Osteocyte (in vitro differentiated cells): ENCODE measurements at regions not wholly inside any gene's neighbourhood (a gene's known extent, or its start where the extent isn't known, plus 50 kb on each side); places are given as distances from the start of the nearest gene placed in this dataset.

Experiments
- DNase-seq: peaks from one replicate; pipeline ENCODE4 v3.0.0; 2021; ENCODE audit warnings: mixed read lengths; ENCODE audit not compliant: unreplicated experiment; ENCODE audit errors: extremely low spot score
- H3K27ac Mint-ChIP-seq: one replicate; pipeline ENCODE4 v1.8.0; 2021; ENCODE audit warnings: mild to moderate bottlenecking, mixed read lengths; ENCODE audit not compliant: unreplicated experiment
- H3K27me3 Mint-ChIP-seq: one replicate; pipeline ENCODE4 v1.8.0; 2021; ENCODE audit warnings: mixed read lengths; ENCODE audit not compliant: unreplicated experiment
- H3K36me3 Mint-ChIP-seq: one replicate; pipeline ENCODE4 v1.8.0; 2021; ENCODE audit warnings: mixed read lengths; ENCODE audit not compliant: unreplicated experiment
- H3K4me1 Mint-ChIP-seq: one replicate; pipeline ENCODE4 v1.8.0; 2021; ENCODE audit warnings: mixed read lengths; ENCODE audit not compliant: unreplicated experiment
- H3K4me3 Mint-ChIP-seq: one replicate; pipeline ENCODE4 v1.8.0; 2021; ENCODE audit warnings: mild to moderate bottlenecking, moderate library complexity, mixed read lengths; ENCODE audit not compliant: unreplicated experiment
- H3K9me3 Mint-ChIP-seq: one replicate; pipeline ENCODE4 v1.8.0; 2021; ENCODE audit warnings: mixed read lengths; ENCODE audit not compliant: unreplicated experiment
- TF ChIP-seq, protein P1 (sequence below): fragments of 200-600 bp; sonication (generic); IDR thresholded peaks from 2 replicates; pipeline ENCODE4 v1.5.0; 2021; ENCODE audit warnings: antibody characterized with exemption, mild to moderate bottlenecking, moderate library complexity

DNA sequence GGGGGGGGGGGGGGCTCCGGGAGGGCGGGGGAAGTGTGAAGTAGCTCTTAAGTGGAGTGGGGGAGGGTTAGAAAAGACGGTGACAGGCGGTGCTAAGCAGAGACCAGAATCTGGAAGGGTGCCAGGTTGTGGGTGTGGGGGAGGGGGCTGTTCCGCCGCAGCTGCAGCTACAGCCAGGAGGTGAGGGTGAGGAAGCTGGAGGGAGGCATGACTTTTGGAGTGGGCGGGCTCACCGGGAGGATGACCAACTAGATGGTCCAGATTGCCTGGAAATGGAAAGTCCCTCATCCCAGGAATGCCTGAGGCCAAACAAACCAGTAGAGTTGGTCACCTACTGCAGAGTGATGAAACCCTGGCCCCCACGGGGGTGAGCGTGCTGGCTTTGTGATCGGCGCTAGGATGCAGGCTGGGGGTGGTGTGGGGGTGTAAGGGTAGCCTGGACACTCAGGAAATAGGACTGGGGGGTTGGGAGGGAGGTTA, 158.1 kb upstream of the SHB start:
- peak overlapping the region; percentile 52 for H3K4me3 Mint-ChIP-seq
- H3K36me3 Mint-ChIP-seq: no peaks in the 10 kb centered on the region
- peak; percentile 87 for DNase-seq
- TF ChIP-seq, protein P1, sequence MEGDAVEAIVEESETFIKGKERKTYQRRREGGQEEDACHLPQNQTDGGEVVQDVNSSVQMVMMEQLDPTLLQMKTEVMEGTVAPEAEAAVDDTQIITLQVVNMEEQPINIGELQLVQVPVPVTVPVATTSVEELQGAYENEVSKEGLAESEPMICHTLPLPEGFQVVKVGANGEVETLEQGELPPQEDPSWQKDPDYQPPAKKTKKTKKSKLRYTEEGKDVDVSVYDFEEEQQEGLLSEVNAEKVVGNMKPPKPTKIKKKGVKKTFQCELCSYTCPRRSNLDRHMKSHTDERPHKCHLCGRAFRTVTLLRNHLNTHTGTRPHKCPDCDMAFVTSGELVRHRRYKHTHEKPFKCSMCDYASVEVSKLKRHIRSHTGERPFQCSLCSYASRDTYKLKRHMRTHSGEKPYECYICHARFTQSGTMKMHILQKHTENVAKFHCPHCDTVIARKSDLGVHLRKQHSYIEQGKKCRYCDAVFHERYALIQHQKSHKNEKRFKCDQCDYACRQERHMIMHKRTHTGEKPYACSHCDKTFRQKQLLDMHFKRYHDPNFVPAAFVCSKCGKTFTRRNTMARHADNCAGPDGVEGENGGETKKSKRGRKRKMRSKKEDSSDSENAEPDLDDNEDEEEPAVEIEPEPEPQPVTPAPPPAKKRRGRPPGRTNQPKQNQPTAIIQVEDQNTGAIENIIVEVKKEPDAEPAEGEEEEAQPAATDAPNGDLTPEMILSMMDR: no peak
- H3K27ac Mint-ChIP-seq: peak overlapping the region; percentile 56
- peaks cover 23% of the 10 kb centered on the region for H3K4me1 Mint-ChIP-seq
- H3K27me3 Mint-ChIP-seq: peaks cover 37% of the 10 kb centered on the region
- H3K9me3 Mint-ChIP-seq: no peaks in the 10 kb centered on the region

DNA sequence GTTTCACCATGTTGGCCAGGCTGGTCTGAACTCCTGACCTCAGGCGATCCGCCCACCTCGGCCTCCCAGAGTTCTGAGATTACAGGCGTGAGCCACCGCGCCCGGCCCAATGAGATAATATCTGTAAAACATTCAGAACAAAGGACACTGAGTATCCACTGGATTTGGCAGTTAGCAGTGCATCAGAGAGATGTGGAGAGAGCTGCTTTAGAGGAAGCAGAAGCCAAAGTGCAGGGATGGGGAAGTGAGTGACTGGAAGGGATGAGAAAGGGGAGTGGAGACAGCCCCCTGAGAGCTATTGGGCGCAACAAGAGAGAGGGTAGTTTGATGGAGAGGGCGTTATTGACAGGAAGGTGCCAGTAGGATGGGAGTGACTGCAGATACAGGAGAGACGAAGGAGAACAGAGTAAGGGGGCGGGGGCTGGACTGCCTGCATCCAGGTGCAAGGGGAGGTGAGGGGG, 157.5 kb upstream of the SHB start:
- DNase-seq: peak; percentile 64
- H3K4me1 Mint-ChIP-seq: peaks cover 23% of the 10 kb centered on the region
- H3K9me3 Mint-ChIP-seq: no peaks in the 10 kb centered on the region
- H3K27me3 Mint-ChIP-seq: peaks cover 39% of the 10 kb centered on the region
- H3K27ac Mint-ChIP-seq: peak overlapping the region; percentile 43
- no peaks in the 10 kb centered on the region for H3K36me3 Mint-ChIP-seq
- peak overlapping the region; percentile 53 for H3K4me3 Mint-ChIP-seq
- TF ChIP-seq, protein P1: no peak

DNA sequence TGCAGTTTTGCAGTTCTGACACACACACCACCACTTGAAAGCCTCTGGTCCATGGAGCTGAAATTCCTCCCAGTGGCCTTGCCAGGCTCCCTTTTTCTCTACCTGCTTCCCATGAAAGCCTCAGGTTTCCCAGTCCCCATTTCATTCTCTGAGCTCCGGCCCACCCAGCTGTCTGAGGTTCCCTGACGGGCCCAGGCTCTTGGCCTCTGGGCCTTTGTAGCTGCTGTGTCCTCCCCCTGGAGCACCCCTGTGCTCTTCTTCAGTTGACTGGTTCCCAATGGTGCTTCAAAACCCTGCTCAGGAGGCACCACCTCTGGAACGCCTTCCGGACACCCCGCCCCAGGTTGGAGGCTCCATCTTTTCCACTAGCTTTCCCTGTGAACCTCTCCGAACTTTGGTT, 155.9 kb upstream of the SHB start:
- no peak overlapping the region for H3K27ac Mint-ChIP-seq
- H3K4me3 Mint-ChIP-seq: no peak overlapping the region
- peaks cover 6% of the 10 kb centered on the region for H3K9me3 Mint-ChIP-seq
- peaks cover 42% of the 10 kb centered on the region for H3K27me3 Mint-ChIP-seq
- peaks cover 23% of the 10 kb centered on the region for H3K4me1 Mint-ChIP-seq
- DNase-seq: peak; percentile 62
- H3K36me3 Mint-ChIP-seq: no peaks in the 10 kb centered on the region
- TF ChIP-seq, protein P1: no peak

DNA sequence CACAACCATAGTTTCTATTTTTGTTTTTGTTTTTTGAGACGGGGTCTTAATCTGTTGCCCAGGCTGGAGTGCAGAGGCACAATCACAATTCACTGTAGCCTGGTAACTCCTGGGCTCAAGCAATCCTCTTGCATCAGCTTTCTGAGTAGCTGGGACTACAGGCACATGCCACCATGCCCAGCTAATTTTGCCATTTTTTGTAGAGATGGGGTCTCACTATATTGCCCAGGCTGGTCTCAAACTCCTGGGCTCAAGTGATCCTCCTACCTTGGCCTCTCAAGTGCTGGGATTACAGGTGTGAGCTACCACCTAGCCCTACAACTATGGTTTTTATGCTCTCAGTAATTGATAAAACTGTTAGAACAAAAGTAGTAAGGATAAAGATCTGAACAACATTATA, 147.5 kb upstream of the SHB start:
- DNase-seq: no peak
- TF ChIP-seq, protein P1: no peak
- Mint-ChIP-seq H3K27me3 (peaks cover 61% of the 10 kb centered on the region), H3K36me3 (no peaks in the 10 kb centered on the region), H3K4me3 (no peak overlapping the region), H3K27ac (no peak overlapping the region), H3K9me3 (peaks cover 9% of the 10 kb centered on the region), H3K4me1 (no peaks in the 10 kb centered on the region)

DNA sequence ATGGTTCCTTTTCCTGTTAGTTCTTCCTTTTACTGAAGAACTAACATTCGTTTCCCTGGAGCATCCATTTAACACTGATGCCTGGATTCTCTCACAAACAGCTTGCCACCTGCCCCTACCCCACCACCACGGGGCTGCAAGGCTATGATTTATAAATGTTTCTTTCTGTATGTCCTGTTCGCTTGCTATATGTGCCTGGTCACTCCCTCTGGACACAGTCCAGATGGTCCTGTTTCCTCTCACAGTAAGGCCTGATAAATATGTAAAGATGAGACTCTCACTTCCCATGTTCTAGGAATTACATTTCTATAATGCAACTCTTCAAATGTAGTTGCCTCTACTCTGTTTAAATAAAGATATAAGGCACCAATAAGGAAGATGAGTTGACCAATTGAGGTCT, 146.4 kb upstream of the SHB start:
- Mint-ChIP-seq H3K4me1 (no peaks in the 10 kb centered on the region), H3K36me3 (no peaks in the 10 kb centered on the region), H3K27me3 (peaks cover 57% of the 10 kb centered on the region), H3K4me3 (no peak overlapping the region), H3K9me3 (peaks cover 8% of the 10 kb centered on the region), H3K27ac (no peak overlapping the region)
- no peak for DNase-seq
- TF ChIP-seq, protein P1: no peak
